Activated CD4-positive, alpha-beta memory T cell treated with anti-CD3 and anti-CD28 coated beads for 36 hours (primary cell): ENCODE measurements at regions not wholly inside any gene's neighbourhood (a gene's known extent, or its start where the extent isn't known, plus 50 kb on each side); places are given as distances from the start of the nearest gene placed in this dataset.

Source experiments
- CTCF ChIA-PET: fragments of 350-600 bp; sonication (Branson Sonifier 250); formaldehyde crosslinking; loops from one replicate; lab custom pipeline; 2021; ENCODE audit warnings: antibody characterized with exemption, inconsistent platforms; lab: Charles Lee
- POLR2A ChIA-PET: fragments of 350-600 bp; sonication (Branson Sonifier 250); formaldehyde crosslinking; loops from one replicate; lab custom pipeline; 2021; ENCODE audit warnings: antibody characterized with exemption; lab: Charles Lee
- DNase-seq: peaks from one replicate; pipeline ENCODE4 v3.0.0-alpha.2; 2020
- H3K27ac Mint-ChIP-seq: one replicate; pipeline ENCODE4 v1.8.0; 2021; ENCODE audit warnings: mixed read lengths
- H3K27me3 Mint-ChIP-seq: one replicate; pipeline ENCODE4 v1.8.0; 2021; ENCODE audit warnings: mixed read lengths
- H3K36me3 Mint-ChIP-seq: one replicate; pipeline ENCODE4 v1.8.0; 2021; ENCODE audit warnings: mixed read lengths
- H3K4me1 Mint-ChIP-seq: one replicate; pipeline ENCODE4 v1.8.0; 2021; ENCODE audit warnings: low read depth, mixed read lengths
- H3K4me3 Mint-ChIP-seq: one replicate; pipeline ENCODE4 v1.8.0; 2021; ENCODE audit warnings: mild to moderate bottlenecking, mixed read lengths
- H3K9me3 Mint-ChIP-seq: one replicate; pipeline ENCODE4 v1.8.0; 2021; ENCODE audit warnings: mixed read lengths
- intact Hi-C: fragments of 100-400 bp; cut with micrococcal nuclease; formaldehyde crosslinking; loops from one replicate; pipeline ENCODE4 v1.15.1; 2023

GRCh38 chr4:126686491-126686890 lies 946.3 kb upstream of the INTU start:
- POLR2A ChIA-PET, result no interaction called here
- intact Hi-C loops, result no loop called here
- Mint-ChIP-seq H3K36me3 (no peaks in the 10 kb centered on the region), H3K27ac (no peak overlapping the region), H3K4me1 (no peaks in the 10 kb centered on the region), H3K4me3 (no peak overlapping the region), H3K9me3 (peaks cover 4% of the 10 kb centered on the region), H3K27me3 (no peaks in the 10 kb centered on the region)
- CTCF ChIA-PET, result no interaction called here
- DNase-seq, result no peak

GRCh38 chr4:126687655-126688358 lies 945.0 kb upstream of the INTU start:
- Mint-ChIP-seq H3K27ac (no peak overlapping the region), H3K27me3 (no peaks in the 10 kb centered on the region), H3K4me1 (no peaks in the 10 kb centered on the region), H3K4me3 (no peak overlapping the region), H3K36me3 (no peaks in the 10 kb centered on the region), H3K9me3 (peaks cover 4% of the 10 kb centered on the region)
- POLR2A ChIA-PET, result no interaction called here
- DNase-seq, result no peak
- intact Hi-C loops, result no loop called here
- CTCF ChIA-PET, result no interaction called here

GRCh38 chr4:126691797-126692196 lies 941.0 kb upstream of the INTU start:
- Mint-ChIP-seq H3K4me1 (no peaks in the 10 kb centered on the region), H3K27me3 (no peaks in the 10 kb centered on the region), H3K36me3 (no peaks in the 10 kb centered on the region), H3K4me3 (no peak overlapping the region), H3K9me3 (peaks cover 2% of the 10 kb centered on the region), H3K27ac (no peak overlapping the region)
- DNase-seq, result no peak
- CTCF ChIA-PET, result no interaction called here
- intact Hi-C loops, result no loop called here
- POLR2A ChIA-PET, result no interaction called here

- DNase-seq, result no peak
- Mint-ChIP-seq H3K4me1 (no peaks in the 10 kb centered on the region), H3K27me3 (no peaks in the 10 kb centered on the region), H3K36me3 (no peaks in the 10 kb centered on the region), H3K9me3 (peaks cover 2% of the 10 kb centered on the region), H3K4me3 (no peak overlapping the region), H3K27ac (no peak overlapping the region)
- intact Hi-C loops, result no loop called here
- CTCF ChIA-PET, result no interaction called here
- POLR2A ChIA-PET, result no interaction called here
Observed at GRCh38 chr4:126697748-126698147, 935.0 kb upstream of the INTU start.

GRCh38 chr4:126698224-126698623 lies 934.5 kb upstream of the INTU start:
- no peak for DNase-seq
- no peaks in the 10 kb centered on the region for H3K36me3 Mint-ChIP-seq
- no peak overlapping the region for H3K4me3 Mint-ChIP-seq
- CTCF ChIA-PET, result no interaction called here
- no peaks in the 10 kb centered on the region for H3K9me3 Mint-ChIP-seq
- POLR2A ChIA-PET, result no interaction called here
- no peak overlapping the region for H3K27ac Mint-ChIP-seq
- no peaks in the 10 kb centered on the region for H3K27me3 Mint-ChIP-seq
- no peaks in the 10 kb centered on the region for H3K4me1 Mint-ChIP-seq
- intact Hi-C loops, result no loop called here

GRCh38 chr4:126701756-126702155 lies 931.0 kb upstream of the INTU start:
- no peaks in the 10 kb centered on the region for H3K36me3 Mint-ChIP-seq

GRCh38 chr4:126702747-126703146 lies 930.0 kb upstream of the INTU start:
- ChIA-PET POLR2A (no interaction called here), CTCF (no interaction called here)
- no peak for DNase-seq
- Mint-ChIP-seq H3K9me3 (peaks cover 4% of the 10 kb centered on the region), H3K4me1 (no peaks in the 10 kb centered on the region), H3K4me3 (no peak overlapping the region), H3K36me3 (no peaks in the 10 kb centered on the region), H3K27ac (no peak overlapping the region), H3K27me3 (no peaks in the 10 kb centered on the region)
- intact Hi-C loops, result no loop called here

More at GRCh38 chr4:126701756-126702155, 931.0 kb upstream of the INTU start:
- no peak overlapping the region for H3K27ac Mint-ChIP-seq
- H3K9me3 Mint-ChIP-seq, result peaks cover 4% of the 10 kb centered on the region
- H3K4me3 Mint-ChIP-seq, result no peak overlapping the region
- no peaks in the 10 kb centered on the region for H3K27me3 Mint-ChIP-seq
- POLR2A ChIA-PET, result no interaction called here
- CTCF ChIA-PET, result no interaction called here
- no peak for DNase-seq
- intact Hi-C loops, result no loop called here
- no peaks in the 10 kb centered on the region for H3K4me1 Mint-ChIP-seq

GRCh38 chr4:126705266-126705665 lies 927.5 kb upstream of the INTU start:
- DNase-seq, result no peak
- H3K36me3 Mint-ChIP-seq, result no peaks in the 10 kb centered on the region
- peaks cover 7% of the 10 kb centered on the region for H3K9me3 Mint-ChIP-seq
- no peaks in the 10 kb centered on the region for H3K27me3 Mint-ChIP-seq
- H3K4me3 Mint-ChIP-seq, result no peak overlapping the region
- no peak overlapping the region for H3K27ac Mint-ChIP-seq
- intact Hi-C loops, result no loop called here
- H3K4me1 Mint-ChIP-seq, result no peaks in the 10 kb centered on the region
- ChIA-PET POLR2A (no interaction called here), CTCF (no interaction called here)

GRCh38 chr4:126708716-126709115 lies 924.0 kb upstream of the INTU start:
- no peak for DNase-seq
- ChIA-PET CTCF (no interaction called here), POLR2A (no interaction called here)
- no peak overlapping the region for H3K4me3 Mint-ChIP-seq
- H3K4me1 Mint-ChIP-seq, result no peaks in the 10 kb centered on the region
- H3K9me3 Mint-ChIP-seq, result peaks cover 7% of the 10 kb centered on the region
- H3K27me3 Mint-ChIP-seq, result no peaks in the 10 kb centered on the region
- H3K36me3 Mint-ChIP-seq, result no peaks in the 10 kb centered on the region
- no peak overlapping the region for H3K27ac Mint-ChIP-seq
- intact Hi-C loops, result no loop called here

GRCh38 chr4:126710935-126711334 lies 921.8 kb upstream of the INTU start:
- intact Hi-C loops, result no loop called here
- peaks cover 9% of the 10 kb centered on the region for H3K9me3 Mint-ChIP-seq
- no peaks in the 10 kb centered on the region for H3K36me3 Mint-ChIP-seq
- H3K4me1 Mint-ChIP-seq, result no peaks in the 10 kb centered on the region
- no peaks in the 10 kb centered on the region for H3K27me3 Mint-ChIP-seq
- no peak overlapping the region for H3K27ac Mint-ChIP-seq
- ChIA-PET CTCF (no interaction called here), POLR2A (no interaction called here)
- H3K4me3 Mint-ChIP-seq, result no peak overlapping the region
- no peak for DNase-seq

GRCh38 chr4:126715067-126715466 lies 917.7 kb upstream of the INTU start:
- POLR2A ChIA-PET, result no interaction called here
- intact Hi-C loops, result no loop called here
- Mint-ChIP-seq H3K4me3 (no peak overlapping the region), H3K27me3 (no peaks in the 10 kb centered on the region), H3K9me3 (peaks cover 12% of the 10 kb centered on the region), H3K36me3 (no peaks in the 10 kb centered on the region), H3K4me1 (no peaks in the 10 kb centered on the region), H3K27ac (no peak overlapping the region)
- CTCF ChIA-PET, result no interaction called here
- no peak for DNase-seq

- ChIA-PET POLR2A (no interaction called here), CTCF (no interaction called here)
- Mint-ChIP-seq H3K4me3 (no peak overlapping the region), H3K27ac (no peak overlapping the region), H3K4me1 (no peaks in the 10 kb centered on the region), H3K9me3 (peaks cover 12% of the 10 kb centered on the region), H3K36me3 (no peaks in the 10 kb centered on the region), H3K27me3 (no peaks in the 10 kb centered on the region)
- no peak for DNase-seq
- intact Hi-C loops, result no loop called here
Observed at GRCh38 chr4:126715681-126716080, 917.1 kb upstream of the INTU start.

- intact Hi-C loops, result no loop called here
- ChIA-PET POLR2A (no interaction called here), CTCF (no interaction called here)
- Mint-ChIP-seq H3K4me3 (no peak overlapping the region), H3K36me3 (no peaks in the 10 kb centered on the region), H3K27me3 (no peaks in the 10 kb centered on the region), H3K27ac (no peak overlapping the region), H3K9me3 (peaks cover 15% of the 10 kb centered on the region), H3K4me1 (no peaks in the 10 kb centered on the region)
- DNase-seq, result no peak
Observed at GRCh38 chr4:126718136-126718535, 914.6 kb upstream of the INTU start.
